ENCODE measurements at regions not wholly inside any gene's neighbourhood (a gene's known extent, or its start where the extent isn't known, plus 50 kb on each side); places are given as distances from the start of the nearest gene placed in this dataset.

- TF ChIP-seq CTCF (conservative IDR thresholded peaks at IDR 0.05; ENCODE audit: low read length), result no peak
- no peak for TF ChIP-seq EZH2phosphoT487 (IDR thresholded peaks at IDR 0.05; ENCODE audit: borderline replicate concordance)
These were observed 584.1 kb downstream of the MAFB start for GRCh38 chr20:40104959-40105358.
